PFSK-1 (cell line): ENCODE measurements at regions not wholly inside any gene's neighbourhood (a gene's known extent, or its start where the extent isn't known, plus 50 kb on each side); places are given as distances from the start of the nearest gene placed in this dataset.

Experiments used
- FOXP2 ChIP-seq: optimal IDR thresholded peaks from 2 replicates; pipeline ENCODE3; 2011; ENCODE audit warnings: borderline replicate concordance, control low read depth, inconsistent platforms; ENCODE audit not compliant: insufficient read depth; ENCODE audit errors: extremely low read length, extremely low read depth
- POLR2AphosphoS5 ChIP-seq: IDR thresholded peaks from 2 replicates; pipeline ENCODE4 v1.6.1; 2012; ENCODE audit warnings: low read depth, mild to moderate bottlenecking, control low read depth, low read length, moderate library complexity
- SIN3A ChIP-seq: IDR thresholded peaks from 2 replicates; pipeline ENCODE4 v1.6.1; 2012; ENCODE audit warnings: mild to moderate bottlenecking, low read length, moderate library complexity, borderline replicate concordance; ENCODE audit not compliant: insufficient read depth
- TAF1 ChIP-seq: IDR thresholded peaks from 2 replicates; pipeline ENCODE4 v1.6.1; 2012; ENCODE audit warnings: low read length, control low read depth, borderline replicate concordance; ENCODE audit not compliant: insufficient read depth
- TF ChIP-seq, protein P1 (sequence below), 2 experiments: IDR thresholded peaks; 2 replicates each; pipeline versions ENCODE4 v1.6.1 to v1.8.0; 2011 to 2012; ENCODE audit warnings: low read depth in 2 of 2, low read length in 2 of 2, control low read depth in 1 of 2, inconsistent platforms in 1 of 2, mild to moderate bottlenecking in 1 of 2, moderate library complexity in 1 of 2; ENCODE audit not compliant: insufficient read depth in 1 of 2

- no peak for TF ChIP-seq SIN3A
- TF ChIP-seq FOXP2: no peak
- no peak for TF ChIP-seq TAF1
- TF ChIP-seq, protein P1, sequence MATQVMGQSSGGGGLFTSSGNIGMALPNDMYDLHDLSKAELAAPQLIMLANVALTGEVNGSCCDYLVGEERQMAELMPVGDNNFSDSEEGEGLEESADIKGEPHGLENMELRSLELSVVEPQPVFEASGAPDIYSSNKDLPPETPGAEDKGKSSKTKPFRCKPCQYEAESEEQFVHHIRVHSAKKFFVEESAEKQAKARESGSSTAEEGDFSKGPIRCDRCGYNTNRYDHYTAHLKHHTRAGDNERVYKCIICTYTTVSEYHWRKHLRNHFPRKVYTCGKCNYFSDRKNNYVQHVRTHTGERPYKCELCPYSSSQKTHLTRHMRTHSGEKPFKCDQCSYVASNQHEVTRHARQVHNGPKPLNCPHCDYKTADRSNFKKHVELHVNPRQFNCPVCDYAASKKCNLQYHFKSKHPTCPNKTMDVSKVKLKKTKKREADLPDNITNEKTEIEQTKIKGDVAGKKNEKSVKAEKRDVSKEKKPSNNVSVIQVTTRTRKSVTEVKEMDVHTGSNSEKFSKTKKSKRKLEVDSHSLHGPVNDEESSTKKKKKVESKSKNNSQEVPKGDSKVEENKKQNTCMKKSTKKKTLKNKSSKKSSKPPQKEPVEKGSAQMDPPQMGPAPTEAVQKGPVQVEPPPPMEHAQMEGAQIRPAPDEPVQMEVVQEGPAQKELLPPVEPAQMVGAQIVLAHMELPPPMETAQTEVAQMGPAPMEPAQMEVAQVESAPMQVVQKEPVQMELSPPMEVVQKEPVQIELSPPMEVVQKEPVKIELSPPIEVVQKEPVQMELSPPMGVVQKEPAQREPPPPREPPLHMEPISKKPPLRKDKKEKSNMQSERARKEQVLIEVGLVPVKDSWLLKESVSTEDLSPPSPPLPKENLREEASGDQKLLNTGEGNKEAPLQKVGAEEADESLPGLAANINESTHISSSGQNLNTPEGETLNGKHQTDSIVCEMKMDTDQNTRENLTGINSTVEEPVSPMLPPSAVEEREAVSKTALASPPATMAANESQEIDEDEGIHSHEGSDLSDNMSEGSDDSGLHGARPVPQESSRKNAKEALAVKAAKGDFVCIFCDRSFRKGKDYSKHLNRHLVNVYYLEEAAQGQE (IDR thresholded peaks at IDR 0.05; ENCODE audit: insufficient read depth in 1 of 2, low read depth in 2 of 2, low read length in 2 of 2): no peak
- TF ChIP-seq POLR2AphosphoS5: no peak
Measured at GRCh38 chr10:130394832-130395231, 258.6 kb downstream of the GLRX3 start.

DNA sequence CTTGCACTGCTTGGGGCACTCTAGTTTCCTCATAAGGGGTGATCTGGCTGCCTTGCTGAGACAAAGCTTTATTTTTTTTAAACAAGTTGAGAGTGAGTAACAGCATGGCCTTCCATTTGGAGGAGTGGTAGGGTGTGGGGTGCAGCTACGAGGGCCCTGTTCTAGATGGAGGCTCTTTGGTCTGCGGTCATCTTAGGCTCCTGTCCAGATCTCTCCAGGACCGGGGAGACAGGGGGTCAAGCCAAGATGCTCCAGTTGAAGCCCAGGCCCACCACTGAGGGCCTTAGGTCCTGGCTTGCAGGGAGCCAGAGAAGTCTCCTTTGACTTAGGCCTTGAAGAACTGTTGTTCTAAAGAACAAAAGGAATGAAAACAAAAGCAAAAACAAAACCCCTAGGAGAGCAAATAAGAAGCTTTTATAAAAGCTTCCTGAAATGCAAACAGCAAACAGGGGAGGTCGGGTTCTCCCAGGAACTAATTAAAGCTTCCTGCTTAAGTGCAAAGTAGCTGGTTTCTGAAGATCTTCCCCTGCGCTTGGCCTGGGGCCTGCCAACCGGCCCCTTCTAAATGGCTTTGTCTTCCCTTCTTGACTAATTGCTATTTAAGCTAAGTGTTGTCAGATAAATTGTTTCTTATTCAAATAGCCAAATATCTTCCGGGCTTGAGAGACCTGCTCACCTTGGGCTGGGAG is 259.2 kb downstream of the GLRX3 start:
- TF ChIP-seq POLR2AphosphoS5 (no peak), FOXP2 (no peak), SIN3A (no peak), TAF1 (no peak)
- TF ChIP-seq, protein P1 (IDR thresholded peaks at IDR 0.05; ENCODE audit: insufficient read depth in 1 of 2, low read depth in 2 of 2, low read length in 2 of 2): no peak

DNA sequence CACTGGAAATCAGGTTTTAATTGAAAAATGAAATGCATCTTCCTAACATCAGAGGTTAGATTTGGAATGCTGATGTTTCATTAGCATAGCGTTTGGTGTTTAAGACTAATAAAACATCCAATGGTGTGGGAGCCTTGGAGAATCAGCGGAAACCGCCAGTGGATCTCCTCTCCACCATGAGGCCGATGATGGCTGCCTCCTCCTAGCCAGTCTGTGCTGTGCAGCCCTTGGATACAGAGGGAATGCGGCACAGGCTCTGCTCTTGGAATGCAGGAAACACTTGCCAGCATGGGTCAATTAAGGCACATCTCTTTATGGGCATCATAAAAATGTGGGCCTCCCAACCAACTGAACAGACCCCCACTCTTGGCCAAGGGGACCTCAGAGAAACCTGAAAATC is 259.9 kb downstream of the GLRX3 start:
- TF ChIP-seq TAF1: no peak
- TF ChIP-seq SIN3A: no peak
- TF ChIP-seq, protein P1 (IDR thresholded peaks at IDR 0.05; ENCODE audit: insufficient read depth in 1 of 2, low read depth in 2 of 2, low read length in 2 of 2): no peak
- no peak for TF ChIP-seq FOXP2

- TF ChIP-seq FOXP2: no peak
- no peak for TF ChIP-seq SIN3A
- TF ChIP-seq TAF1: no peak
Measured at GRCh38 chr10:130398090-130398994, 262.2 kb downstream of the GLRX3 start.

GRCh38 chr10:130399425-130399950 is 263.3 kb downstream of the GLRX3 start:
- TF ChIP-seq TAF1 (no peak), FOXP2 (no peak), POLR2AphosphoS5 (no peak), SIN3A (no peak)
- TF ChIP-seq, protein P1 (IDR thresholded peaks at IDR 0.05; ENCODE audit: insufficient read depth in 1 of 2, low read depth in 2 of 2, low read length in 2 of 2): no peak
